GM23248 (cell line): ENCODE measurements at regions not wholly inside any gene's neighbourhood (a gene's known extent, or its start where the extent isn't known, plus 50 kb on each side); places are given as distances from the start of the nearest gene placed in this dataset.

Experiments used
- DNase-seq: peaks from one replicate; pipeline ENCODE4 v3.0.0-alpha.2; 2015
- H2AFZ ChIP-seq: fragments of 200-600 bp; sonication (generic); 2 replicates; pipeline ENCODE4 v1.6.1; 2016; ENCODE audit warnings: antibody characterized with exemption
- H3F3A ChIP-seq: fragments of 200-600 bp; sonication (generic); 2 replicates; pipeline ENCODE4 v1.6.1; 2016; ENCODE audit warnings: mild to moderate bottlenecking, antibody characterized with exemption, mixed run types; ENCODE audit not compliant: insufficient read depth
- H3K27ac ChIP-seq: fragments of 200-600 bp; sonication (generic); 2 replicates; pipeline ENCODE4 v1.5.1; 2016; ENCODE audit warnings: mild to moderate bottlenecking
- H3K27me3 ChIP-seq: fragments of 200-600 bp; sonication (generic); replicated peaks from 2 replicates; pipeline ENCODE4 v1.6.1; 2016; ENCODE audit warnings: mild to moderate bottlenecking; ENCODE audit not compliant: insufficient read depth
- H3K36me3 ChIP-seq: fragments of 200-600 bp; sonication (generic); 2 replicates; pipeline ENCODE4 v1.6.1; 2016; ENCODE audit warnings: low read depth, mild to moderate bottlenecking
- H3K4me1 ChIP-seq: fragments of 200-600 bp; sonication (generic); 2 replicates; pipeline ENCODE4 v1.6.1; 2016; ENCODE audit warnings: mild to moderate bottlenecking; ENCODE audit not compliant: insufficient read depth
- H3K4me2 ChIP-seq: fragments of 200-600 bp; sonication (generic); one replicate; pipeline ENCODE4 v1.6.1; 2016; ENCODE audit warnings: mild to moderate bottlenecking; ENCODE audit not compliant: unreplicated experiment
- H3K4me3 ChIP-seq: fragments of 200-600 bp; sonication (generic); 2 replicates; pipeline ENCODE4 v1.5.1; 2016; ENCODE audit warnings: mild to moderate bottlenecking
- H3K79me2 ChIP-seq: fragments of 200-600 bp; sonication (generic); 2 replicates; pipeline ENCODE4 v1.6.1; 2016; ENCODE audit warnings: mild to moderate bottlenecking; ENCODE audit not compliant: insufficient read depth
- H3K9ac ChIP-seq: fragments of 200-600 bp; sonication (generic); 2 replicates; pipeline ENCODE4 v1.6.1; 2016; ENCODE audit warnings: mild to moderate bottlenecking
- H3K9me2 ChIP-seq: fragments of 200-600 bp; sonication (generic); 2 replicates; pipeline ENCODE4 v1.6.1; 2016; ENCODE audit warnings: mixed run types, mild to moderate bottlenecking, moderate library complexity; ENCODE audit not compliant: insufficient read depth
- H3K9me3 ChIP-seq: fragments of 200-600 bp; sonication (generic); one replicate; pipeline ENCODE4 v1.6.1; 2017; ENCODE audit warnings: low read depth
- H4K20me1 ChIP-seq: fragments of 200-600 bp; sonication (generic); 2 replicates; pipeline ENCODE4 v1.6.0; 2016; ENCODE audit not compliant: insufficient read depth
- EZH2 ChIP-seq: fragments of 200-600 bp; sonication (generic); IDR thresholded peaks from 2 replicates; pipeline ENCODE4 v1.6.1; 2018; ENCODE audit warnings: antibody characterized with exemption, mild to moderate bottlenecking; ENCODE audit not compliant: insufficient read depth, poor library complexity, severe bottlenecking
- EZH2phosphoT487 ChIP-seq: fragments of 200-600 bp; sonication (generic); IDR thresholded peaks from 2 replicates; pipeline ENCODE4 v1.6.1; 2018; ENCODE audit warnings: antibody characterized with exemption, moderate library complexity, mild to moderate bottlenecking, low read depth; ENCODE audit not compliant: insufficient read depth
- WGBS, 2 experiments: methylation state at CpG; one replicate each; pipeline ENCODE4 v1.1.6; 2015 to 2017; ENCODE audit warnings: low lambda C conversion rate in 2 of 2, low coverage in 1 of 2; ENCODE audit errors: missing lambda C conversion rate in 2 of 2; 5-methylcytosine and 5-hydroxymethylcytosine counted together
- in situ Hi-C: fragments of 300-500 bp; cut with MboI; formaldehyde crosslinking; loops from 2 replicates; pipeline ENCODE4 v1.15.0; 2020

DNA sequence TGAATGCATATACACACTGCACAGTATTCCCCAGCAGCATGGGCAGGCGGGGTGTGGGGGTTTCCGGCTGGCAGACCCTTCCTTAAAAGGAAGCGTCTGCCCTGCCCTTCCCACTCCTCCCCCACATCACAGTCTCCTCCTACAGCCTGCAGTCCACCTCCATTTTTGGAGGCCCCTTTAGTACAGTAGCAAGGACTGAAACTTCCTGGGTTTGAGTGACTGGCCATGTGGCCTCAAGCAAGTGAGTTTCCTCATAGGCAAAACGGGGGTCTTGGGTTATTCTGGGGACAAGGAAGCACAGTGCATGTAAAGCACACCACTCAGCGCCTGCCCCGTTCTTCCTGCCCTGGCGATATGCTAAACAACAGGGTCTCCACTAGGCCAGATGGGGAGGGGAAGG is 62.1 kb upstream of the COL13A1 start:
- peaks cover 12% of the 10 kb centered on the region for H3K27me3 ChIP-seq
- H3K4me1 ChIP-seq, result no peaks in the 10 kb centered on the region; the same call in 1 of the 2 replicates
- WGBS, 2 experiments, result 79 to 80% methylated on average over 7 of the region's 7 CpGs
- no peaks in the 10 kb centered on the region for H3K36me3 ChIP-seq
- no peak overlapping the region for H3K27ac ChIP-seq
- no peak overlapping the region for H3K9ac ChIP-seq
- H2AFZ ChIP-seq, result no peak overlapping the region
- H3K9me2 ChIP-seq, result no peaks in the 10 kb centered on the region
- DNase-seq, result no peak
- H3K4me2 ChIP-seq, result no peak overlapping the region
- peaks cover 3% of the 10 kb centered on the region; the same call in 1 of the 2 replicates for H3F3A ChIP-seq
- H4K20me1 ChIP-seq, result no peaks in the 10 kb centered on the region
- H3K9me3 ChIP-seq, result no peaks in the 10 kb centered on the region
- TF ChIP-seq EZH2, result no peak
- no peaks in the 10 kb centered on the region for H3K79me2 ChIP-seq
- H3K4me3 ChIP-seq, result no peak overlapping the region
- in situ Hi-C loops, result no loop called here

- TF ChIP-seq EZH2phosphoT487 (no peak), EZH2 (no peak)
- DNase-seq, result no peak
- in situ Hi-C loops, result no loop called here
- no peak overlapping the region for H3K9ac ChIP-seq
- H3K27ac ChIP-seq, result no peak overlapping the region
- no peak overlapping the region for H3K4me3 ChIP-seq
- no peaks in the 10 kb centered on the region for H3K4me1 ChIP-seq
- no peaks in the 10 kb centered on the region for H3F3A ChIP-seq
- H2AFZ ChIP-seq, result no peak overlapping the region
- H3K9me3 ChIP-seq, result no peaks in the 10 kb centered on the region
- no peaks in the 10 kb centered on the region for H3K36me3 ChIP-seq
- no peak overlapping the region for H3K4me2 ChIP-seq
- 43 to 48% methylated on average over 3 of the region's 3 CpGs for WGBS, 2 experiments
- H4K20me1 ChIP-seq, result no peaks in the 10 kb centered on the region
- H3K9me2 ChIP-seq, result no peaks in the 10 kb centered on the region
- no peaks in the 10 kb centered on the region for H3K79me2 ChIP-seq
- peaks cover 17% of the 10 kb centered on the region for H3K27me3 ChIP-seq
These were observed 61.6 kb upstream of the COL13A1 start for GRCh38 chr10:69740126-69740525.

GRCh38 chr10:69741252-69741651 is 60.5 kb upstream of the COL13A1 start:
- DNase-seq, result no peak
- no peaks in the 10 kb centered on the region for H3K9me3 ChIP-seq
- TF ChIP-seq EZH2phosphoT487, result no peak
- no peaks in the 10 kb centered on the region for H3K79me2 ChIP-seq
- 50 to 83% methylated on average over 1 of the region's 1 CpG for WGBS, 2 experiments
- in situ Hi-C loops, result no loop called here
- no peaks in the 10 kb centered on the region for H3K36me3 ChIP-seq
- H3K27me3 ChIP-seq, result peaks cover 21% of the 10 kb centered on the region
- no peaks in the 10 kb centered on the region for H4K20me1 ChIP-seq
- H3K4me3 ChIP-seq, result no peak overlapping the region
- no peaks in the 10 kb centered on the region for H3K9me2 ChIP-seq
- no peak overlapping the region for H3K9ac ChIP-seq
- no peak overlapping the region for H3K27ac ChIP-seq
- H3K4me2 ChIP-seq, result no peak overlapping the region
- no peaks in the 10 kb centered on the region for H3K4me1 ChIP-seq
- H3F3A ChIP-seq, result no peaks in the 10 kb centered on the region
- no peak overlapping the region for H2AFZ ChIP-seq

DNA sequence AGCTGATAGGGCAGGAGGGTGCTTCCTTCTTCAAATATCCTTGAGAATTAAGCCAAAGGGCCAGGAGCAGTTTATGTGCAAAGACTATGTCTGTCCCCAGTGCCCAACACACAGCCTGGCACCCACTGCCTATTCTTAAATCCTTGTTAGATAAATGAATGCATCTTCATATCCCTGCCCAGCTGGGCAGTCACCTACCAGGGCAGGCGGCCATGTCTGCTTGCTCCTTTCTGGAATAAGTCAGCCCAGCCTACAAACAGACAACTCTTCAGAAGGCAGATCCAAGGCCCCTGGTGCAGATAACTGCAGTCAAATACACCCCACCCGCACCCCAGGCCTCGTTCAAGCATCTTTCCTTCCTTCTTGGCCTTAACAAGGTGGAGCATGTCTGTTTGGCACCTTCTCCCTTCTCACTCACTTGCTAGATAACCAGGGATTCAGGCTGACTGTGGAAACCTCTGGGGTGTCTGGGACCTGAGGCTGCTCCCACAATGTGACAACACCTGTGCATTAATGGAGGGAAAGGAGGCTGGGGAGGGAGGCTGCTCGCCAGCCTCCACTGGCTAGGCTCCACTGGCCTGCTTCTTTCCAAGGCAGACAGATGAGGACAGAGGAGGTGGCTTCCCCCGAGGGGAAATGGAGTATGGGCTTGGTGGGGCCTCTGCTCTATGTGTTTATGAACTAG is 59.9 kb upstream of the COL13A1 start:
- Histone ChIP-seq H3K4me2 (no peak overlapping the region), H3F3A (no peaks in the 10 kb centered on the region), H3K4me3 (no peak overlapping the region), H3K4me1 (no peaks in the 10 kb centered on the region), H3K27me3 (peaks cover 21% of the 10 kb centered on the region), H3K36me3 (no peaks in the 10 kb centered on the region), H4K20me1 (no peaks in the 10 kb centered on the region), H3K79me2 (no peaks in the 10 kb centered on the region), H2AFZ (no peak overlapping the region), H3K9me3 (no peaks in the 10 kb centered on the region), H3K9me2 (no peaks in the 10 kb centered on the region), H3K27ac (no peak overlapping the region), H3K9ac (no peak overlapping the region)
- 45 to 59% methylated on average over 5 of the region's 5 CpGs for WGBS, 2 experiments
- TF ChIP-seq EZH2 (no peak), EZH2phosphoT487 (no peak)
- in situ Hi-C loops, result no loop called here
- no peak for DNase-seq

- in situ Hi-C loops, result no loop called here
- no peak overlapping the region for H3K4me2 ChIP-seq
- no peaks in the 10 kb centered on the region for H3K79me2 ChIP-seq
- H3K9me3 ChIP-seq, result no peaks in the 10 kb centered on the region
- no peak overlapping the region for H3K9ac ChIP-seq
- no peak overlapping the region for H2AFZ ChIP-seq
- no peak for DNase-seq
- H3K9me2 ChIP-seq, result no peaks in the 10 kb centered on the region
- no peak overlapping the region for H3K4me3 ChIP-seq
- no peaks in the 10 kb centered on the region for H3F3A ChIP-seq
- H4K20me1 ChIP-seq, result no peaks in the 10 kb centered on the region
- H3K27ac ChIP-seq, result no peak overlapping the region
- no peaks in the 10 kb centered on the region for H3K36me3 ChIP-seq
- WGBS, 2 experiments, result 83 to 88% methylated on average over 1 of the region's 1 CpG
- no peak for TF ChIP-seq EZH2
- no peak for TF ChIP-seq EZH2phosphoT487
- H3K27me3 ChIP-seq, result peaks cover 21% of the 10 kb centered on the region
- H3K4me1 ChIP-seq, result no peaks in the 10 kb centered on the region
These were observed 59.4 kb upstream of the COL13A1 start for GRCh38 chr10:69742356-69742695.
